Endodermal cell (in vitro differentiated cells): ENCODE measurements at regions not wholly inside any gene's neighbourhood (a gene's known extent, or its start where the extent isn't known, plus 50 kb on each side); places are given as distances from the start of the nearest gene placed in this dataset.
A peak's percentile ranks its signal among the peaks of the same experiment; 100 is the strongest.

Experiments
- DNase-seq: peaks from one replicate; pipeline ENCODE4 v3.0.0-alpha.2; 2017
- H3K27ac ChIP-seq: 2 replicates; pipeline ENCODE4 v1.5.1; 2013; ENCODE audit warnings: mild to moderate bottlenecking, low read depth, low read length, moderate library complexity
- H3K27me3 ChIP-seq: 2 replicates; pipeline ENCODE4 v1.6.1; 2013; ENCODE audit warnings: mild to moderate bottlenecking, low read length, moderate library complexity; ENCODE audit not compliant: insufficient read depth, control insufficient read depth, poor library complexity, severe bottlenecking
- H3K36me3 ChIP-seq: 2 replicates; pipeline ENCODE4 v1.7.0; 2013; ENCODE audit warnings: mild to moderate bottlenecking, low read length, moderate library complexity; ENCODE audit not compliant: control insufficient read depth, insufficient read depth
- H3K4me1 ChIP-seq: one replicate; pipeline ENCODE4 v1.7.0; 2013; ENCODE audit warnings: low read length; ENCODE audit not compliant: control insufficient read depth, insufficient read depth
- H3K4me3 ChIP-seq: 2 replicates; pipeline ENCODE4 v1.5.1; 2013; ENCODE audit warnings: mild to moderate bottlenecking, low read length, moderate library complexity
- H3K9ac ChIP-seq: 2 replicates; pipeline ENCODE4 v1.6.1; 2013; ENCODE audit warnings: mild to moderate bottlenecking, low read length, moderate library complexity; ENCODE audit not compliant: poor library complexity, severe bottlenecking; ENCODE audit errors: extremely low read depth
- H3K9me3 ChIP-seq: 2 replicates; pipeline ENCODE4 v1.6.1; 2013; ENCODE audit warnings: mild to moderate bottlenecking, low read length, moderate library complexity; ENCODE audit not compliant: control insufficient read depth
- H3K27ac Mint-ChIP-seq: 2 replicates; pipeline ENCODE4 v1.8.0; 2020; ENCODE audit warnings: mixed read lengths
- H3K27me3 Mint-ChIP-seq: 2 replicates; pipeline ENCODE4 v1.8.0; 2021; ENCODE audit warnings: mild to moderate bottlenecking, mixed read lengths; ENCODE audit not compliant: insufficient read depth
- H3K36me3 Mint-ChIP-seq: 2 replicates; pipeline ENCODE4 v1.8.0; 2020; ENCODE audit warnings: low read depth, mixed read lengths
- H3K4me1 Mint-ChIP-seq: 2 replicates; pipeline ENCODE4 v1.8.0; 2020; ENCODE audit warnings: mixed read lengths
- H3K4me3 Mint-ChIP-seq: 2 replicates; pipeline ENCODE4 v1.8.0; 2020; ENCODE audit warnings: mild to moderate bottlenecking, moderate library complexity, mixed read lengths
- H3K9me3 Mint-ChIP-seq: 2 replicates; pipeline ENCODE4 v1.8.0; 2020; ENCODE audit warnings: mild to moderate bottlenecking, mixed read lengths
- WGBS, 2 experiments: methylation state at CpG; one replicate each; pipeline versions ENCODE4 v1.1.5 to v1.1.7; 2013; ENCODE audit warnings: missing lambda C conversion rate in 2 of 2, mixed read lengths in 1 of 2; ENCODE audit not compliant: insufficient coverage in 1 of 2, insufficient read length in 1 of 2; 5-methylcytosine and 5-hydroxymethylcytosine counted together
- TF ChIP-seq, protein P1 (sequence below): fragments of 200-600 bp; sonication (generic); conservative IDR thresholded peaks from 2 replicates; pipeline ENCODE4 v1.5.0; 2021; ENCODE audit warnings: antibody characterized with exemption, mild to moderate bottlenecking

DNA sequence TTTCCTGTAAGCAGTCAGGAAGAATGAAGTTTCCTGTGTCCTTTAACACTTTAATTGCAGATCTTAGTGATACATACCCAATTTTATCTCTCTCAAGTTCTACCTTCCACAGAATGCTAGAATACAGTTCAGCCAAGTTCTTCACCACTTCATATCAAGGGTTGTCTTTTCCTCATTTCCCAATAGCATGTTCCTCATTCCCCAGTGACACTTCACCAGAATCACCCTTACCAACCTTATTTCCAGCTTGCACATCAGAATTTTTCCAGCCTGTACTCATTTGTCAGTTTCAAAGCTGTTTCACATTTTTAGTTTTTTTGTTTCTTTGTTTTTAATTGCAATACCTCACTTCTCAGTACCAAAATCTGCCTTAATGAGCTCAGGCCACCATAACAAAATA lies 126.1 kb downstream of the ESM1 start:
- TF ChIP-seq, protein P1, sequence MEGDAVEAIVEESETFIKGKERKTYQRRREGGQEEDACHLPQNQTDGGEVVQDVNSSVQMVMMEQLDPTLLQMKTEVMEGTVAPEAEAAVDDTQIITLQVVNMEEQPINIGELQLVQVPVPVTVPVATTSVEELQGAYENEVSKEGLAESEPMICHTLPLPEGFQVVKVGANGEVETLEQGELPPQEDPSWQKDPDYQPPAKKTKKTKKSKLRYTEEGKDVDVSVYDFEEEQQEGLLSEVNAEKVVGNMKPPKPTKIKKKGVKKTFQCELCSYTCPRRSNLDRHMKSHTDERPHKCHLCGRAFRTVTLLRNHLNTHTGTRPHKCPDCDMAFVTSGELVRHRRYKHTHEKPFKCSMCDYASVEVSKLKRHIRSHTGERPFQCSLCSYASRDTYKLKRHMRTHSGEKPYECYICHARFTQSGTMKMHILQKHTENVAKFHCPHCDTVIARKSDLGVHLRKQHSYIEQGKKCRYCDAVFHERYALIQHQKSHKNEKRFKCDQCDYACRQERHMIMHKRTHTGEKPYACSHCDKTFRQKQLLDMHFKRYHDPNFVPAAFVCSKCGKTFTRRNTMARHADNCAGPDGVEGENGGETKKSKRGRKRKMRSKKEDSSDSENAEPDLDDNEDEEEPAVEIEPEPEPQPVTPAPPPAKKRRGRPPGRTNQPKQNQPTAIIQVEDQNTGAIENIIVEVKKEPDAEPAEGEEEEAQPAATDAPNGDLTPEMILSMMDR = no peak
- H3K9me3 ChIP-seq = peaks cover 18% of the 10 kb centered on the region
- no peak for DNase-seq
- peaks cover 9% of the 10 kb centered on the region for H3K27me3 Mint-ChIP-seq
- no peak overlapping the region for H3K4me3 Mint-ChIP-seq
- no peaks in the 10 kb centered on the region for H3K36me3 Mint-ChIP-seq
- H3K27me3 ChIP-seq = peaks cover 12% of the 10 kb centered on the region
- no peak overlapping the region for H3K4me3 ChIP-seq
- no peaks in the 10 kb centered on the region for H3K4me1 Mint-ChIP-seq
- H3K4me1 ChIP-seq = no peaks in the 10 kb centered on the region
- no peak overlapping the region for H3K27ac ChIP-seq
- H3K27ac Mint-ChIP-seq = no peak overlapping the region
- no peaks in the 10 kb centered on the region for H3K36me3 ChIP-seq
- H3K9ac ChIP-seq = no peak overlapping the region
- peaks cover 38% of the 10 kb centered on the region for H3K9me3 Mint-ChIP-seq

DNA sequence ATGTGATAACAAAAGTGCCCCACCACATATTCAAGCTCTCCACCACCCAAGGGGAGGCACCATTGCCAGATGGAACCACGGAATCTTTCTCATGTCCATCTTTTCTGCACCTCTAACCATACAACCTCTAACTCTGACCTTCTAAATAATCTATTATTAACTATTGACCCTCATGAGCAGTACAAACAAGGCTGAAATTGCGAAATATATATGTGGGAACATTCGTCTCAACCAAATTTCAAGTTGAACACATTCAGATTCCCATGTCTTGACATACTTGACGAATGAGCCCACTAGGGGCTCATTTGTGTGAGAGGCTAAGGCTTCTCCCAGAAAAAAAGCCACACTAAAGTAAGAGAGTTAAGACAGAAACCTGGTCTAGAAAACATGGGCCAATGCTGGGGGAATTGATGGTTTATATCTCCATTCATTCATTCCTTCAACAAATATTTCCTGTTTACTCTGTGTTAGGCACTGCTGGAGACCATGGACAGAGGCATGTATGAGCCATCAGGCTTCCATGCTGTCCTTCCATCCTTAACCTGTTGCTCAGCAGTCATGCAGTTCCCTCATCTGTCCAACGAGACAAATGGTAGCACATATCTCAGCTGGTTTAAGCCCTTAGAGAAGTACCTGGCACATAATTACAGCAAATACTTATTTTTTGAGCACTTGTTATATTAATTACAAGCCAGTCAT lies 130.4 kb downstream of the ESM1 start:
- WGBS, 2 experiments = 80 to 90% methylated on average over 2 to 5 of the region's 5 CpGs
- DNase-seq = no peak
- H3K9me3 Mint-ChIP-seq = peaks cover 41% of the 10 kb centered on the region
- no peak overlapping the region for H3K27ac ChIP-seq
- H3K36me3 ChIP-seq = no peaks in the 10 kb centered on the region
- H3K4me1 Mint-ChIP-seq = no peaks in the 10 kb centered on the region
- TF ChIP-seq, protein P1 = no peak
- no peak overlapping the region for H3K9ac ChIP-seq
- H3K36me3 Mint-ChIP-seq = no peaks in the 10 kb centered on the region
- no peaks in the 10 kb centered on the region for H3K27me3 Mint-ChIP-seq
- H3K9me3 ChIP-seq = peaks cover 18% of the 10 kb centered on the region
- no peaks in the 10 kb centered on the region for H3K4me1 ChIP-seq
- no peak overlapping the region for H3K4me3 Mint-ChIP-seq
- no peak overlapping the region for H3K4me3 ChIP-seq
- no peaks in the 10 kb centered on the region for H3K27me3 ChIP-seq
- no peak overlapping the region for H3K27ac Mint-ChIP-seq

DNA sequence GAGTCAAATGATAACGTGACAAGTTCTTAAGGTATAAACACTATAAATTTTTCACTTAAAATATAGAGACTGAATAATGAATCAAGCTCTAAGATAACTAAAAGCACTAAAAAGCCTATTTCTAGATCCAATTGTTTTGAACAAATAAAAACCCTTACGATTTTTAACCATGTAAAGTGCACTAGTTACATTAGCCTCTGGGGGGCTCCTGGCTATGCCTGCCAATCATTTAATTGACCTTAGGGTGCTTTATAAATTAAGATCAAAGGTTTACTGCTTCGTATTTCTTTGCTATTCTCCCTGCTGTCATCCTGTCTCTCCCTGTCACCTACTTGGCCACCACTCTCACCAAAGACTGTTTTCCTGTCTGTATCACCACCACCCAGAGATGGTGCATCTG lies 133.4 kb downstream of the ESM1 start:
- TF ChIP-seq, protein P1 = peak; percentile 66

More for the DNA sequence above, 133.4 kb downstream of the ESM1 start:
- Histone ChIP-seq H3K27ac (no peak overlapping the region), H3K9me3 (no peaks in the 10 kb centered on the region), H3K36me3 (no peaks in the 10 kb centered on the region), H3K9ac (no peak overlapping the region), H3K4me3 (no peak overlapping the region), H3K4me1 (no peaks in the 10 kb centered on the region), H3K27me3 (no peaks in the 10 kb centered on the region)
- H3K27me3 Mint-ChIP-seq = no peaks in the 10 kb centered on the region
- WGBS, 2 experiments = 80 to 83% methylated on average over 2 of the region's 3 CpGs
- no peak overlapping the region for H3K4me3 Mint-ChIP-seq
- H3K36me3 Mint-ChIP-seq = no peaks in the 10 kb centered on the region
- peaks cover 14% of the 10 kb centered on the region for H3K9me3 Mint-ChIP-seq
- no peak overlapping the region for H3K27ac Mint-ChIP-seq
- no peak for DNase-seq
- H3K4me1 Mint-ChIP-seq = no peaks in the 10 kb centered on the region
